ENCODE measurements at regions not wholly inside any gene's neighbourhood (a gene's known extent, or its start where the extent isn't known, plus 50 kb on each side); places are given as distances from the start of the nearest gene placed in this dataset.

DNA sequence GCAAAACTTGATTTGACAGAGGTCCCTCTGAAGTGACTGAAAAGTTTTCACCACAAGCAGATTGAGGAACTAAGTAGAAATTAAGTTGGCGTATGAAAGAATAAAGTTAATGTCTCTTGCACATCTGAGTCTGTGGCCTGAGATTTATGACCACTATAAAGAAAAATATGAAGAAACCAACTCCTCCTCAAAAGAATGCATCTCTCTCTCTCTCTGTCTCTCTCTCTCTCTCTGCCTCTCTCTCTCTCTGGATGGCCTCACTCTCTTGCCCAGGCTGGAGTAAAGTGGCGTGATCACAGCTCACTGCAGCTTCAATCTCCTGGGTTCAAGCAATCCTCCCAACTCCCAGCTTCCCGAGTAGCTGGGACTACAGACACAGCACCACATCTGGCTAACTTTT lies 55.2 kb downstream of the RPL22L1 start:
- no peaks in the 10 kb centered on the region for H3K9me3 Mint-ChIP-seq (ENCODE audit: unreplicated experiment)
- H3K4me3 Mint-ChIP-seq (ENCODE audit: unreplicated experiment) = no peak overlapping the region
- H2AFZ ChIP-seq (ENCODE audit: low read depth, low read length) = no peak overlapping the region
- no peak overlapping the region for H3K9ac ChIP-seq (ENCODE audit: low read length)
- FAIRE-seq (no peak), DNase-seq (ENCODE audit: low read depth) (no peak)
- peaks cover 36% of the 10 kb centered on the region for H3K27me3 Mint-ChIP-seq (ENCODE audit: low read depth, unreplicated experiment)
- H3K4me3 ChIP-seq (ENCODE audit: insufficient read depth, low read depth, low read length) = no peak overlapping the region
- no peaks in the 10 kb centered on the region for H3K36me3 ChIP-seq (ENCODE audit: insufficient read depth, low read length)
- H3K27ac Mint-ChIP-seq (ENCODE audit: unreplicated experiment) = no peak overlapping the region
- H3K4me1 Mint-ChIP-seq (ENCODE audit: low read depth, unreplicated experiment) = peaks cover 12% of the 10 kb centered on the region
- no peak overlapping the region for H3K27ac ChIP-seq (ENCODE audit: low read depth, low read length)
- peaks cover 13% of the 10 kb centered on the region for H3K4me1 ChIP-seq (ENCODE audit: insufficient read depth, low read length)
- no peaks in the 10 kb centered on the region for H3K27me3 ChIP-seq (ENCODE audit: insufficient read depth, low read length)
- H3K4me2 ChIP-seq (ENCODE audit: low read length) = no peak overlapping the region
- no peaks in the 10 kb centered on the region for H3K9me3 ChIP-seq (ENCODE audit: insufficient read depth, low read depth, low read length)
- H3K79me2 ChIP-seq (ENCODE audit: insufficient read depth, low read length) = no peaks in the 10 kb centered on the region
- no peaks in the 10 kb centered on the region for H4K20me1 ChIP-seq (ENCODE audit: insufficient read depth, low read length)
- no peak for TF ChIP-seq EZH2 (IDR thresholded peaks at IDR 0.05; ENCODE audit: insufficient read depth, low read length)
- no peak for TF ChIP-seq CTCF (IDR thresholded peaks at IDR 0.05; ENCODE audit: insufficient read depth, low read depth, low read length)
- no peaks in the 10 kb centered on the region for H3K36me3 Mint-ChIP-seq (ENCODE audit: low read depth, unreplicated experiment)

GRCh38 chr3:170813266-170813665 lies 56.7 kb downstream of the RPL22L1 start:
- Histone ChIP-seq H4K20me1 (ENCODE audit: insufficient read depth, low read length) (no peaks in the 10 kb centered on the region), H3K79me2 (ENCODE audit: insufficient read depth, low read length) (no peaks in the 10 kb centered on the region), H3K4me2 (ENCODE audit: low read length) (no peak overlapping the region), H3K4me1 (ENCODE audit: insufficient read depth, low read length) (peaks cover 22% of the 10 kb centered on the region), H2AFZ (ENCODE audit: low read depth, low read length) (no peak overlapping the region), H3K27ac (ENCODE audit: low read depth, low read length) (no peak overlapping the region), H3K27me3 (ENCODE audit: insufficient read depth, low read length) (no peaks in the 10 kb centered on the region), H3K9me3 (ENCODE audit: insufficient read depth, low read depth, low read length) (no peaks in the 10 kb centered on the region), H3K4me3 (ENCODE audit: insufficient read depth, low read depth, low read length) (no peak overlapping the region), H3K36me3 (ENCODE audit: insufficient read depth, low read length) (no peaks in the 10 kb centered on the region), H3K9ac (ENCODE audit: low read length) (no peak overlapping the region)
- peaks cover 33% of the 10 kb centered on the region for H3K27me3 Mint-ChIP-seq (ENCODE audit: low read depth, unreplicated experiment)
- FAIRE-seq (no peak), DNase-seq (ENCODE audit: low read depth) (no peak)
- no peaks in the 10 kb centered on the region for H3K36me3 Mint-ChIP-seq (ENCODE audit: low read depth, unreplicated experiment)
- TF ChIP-seq EZH2 (IDR thresholded peaks at IDR 0.05; ENCODE audit: insufficient read depth, low read length) = no peak
- TF ChIP-seq CTCF (IDR thresholded peaks at IDR 0.05; ENCODE audit: insufficient read depth, low read depth, low read length) = no peak
- H3K4me3 Mint-ChIP-seq (ENCODE audit: unreplicated experiment) = no peak overlapping the region
- H3K27ac Mint-ChIP-seq (ENCODE audit: unreplicated experiment) = no peak overlapping the region
- no peaks in the 10 kb centered on the region for H3K9me3 Mint-ChIP-seq (ENCODE audit: unreplicated experiment)
- H3K4me1 Mint-ChIP-seq (ENCODE audit: low read depth, unreplicated experiment) = peaks cover 15% of the 10 kb centered on the region

DNA sequence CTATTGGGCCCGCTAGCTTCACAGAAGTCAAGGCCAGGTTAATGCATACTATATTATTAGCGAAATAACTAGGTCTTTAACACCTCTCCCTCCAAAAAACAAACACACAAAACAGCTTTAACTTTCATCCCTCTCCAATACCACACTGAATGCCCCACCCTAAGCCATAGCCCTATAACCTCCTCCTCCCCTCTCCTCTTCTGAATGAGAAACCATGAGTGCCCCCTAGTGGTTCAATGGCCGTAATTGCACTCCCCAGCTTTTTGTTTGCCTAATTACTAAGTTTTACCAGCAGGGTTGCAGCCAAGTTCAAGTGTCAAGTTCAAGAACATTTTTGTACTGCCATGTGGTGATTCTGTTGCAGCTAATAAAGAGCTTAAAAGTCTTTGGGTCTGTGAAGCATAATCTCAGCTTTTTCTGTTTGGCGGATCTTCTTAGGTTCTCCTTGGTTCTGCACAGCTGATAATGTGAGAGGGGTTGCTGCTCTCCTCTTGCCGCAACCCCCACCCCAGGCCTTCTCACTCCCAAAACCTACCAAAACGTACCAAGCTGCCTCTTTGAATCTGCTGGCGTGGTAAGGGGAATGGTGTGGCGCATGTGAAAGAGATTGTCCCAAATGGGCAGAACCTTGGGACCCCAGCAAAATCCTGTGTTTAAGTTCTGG lies 57.9 kb downstream of the RPL22L1 start:
- Mint-ChIP-seq H3K4me3 (ENCODE audit: unreplicated experiment) (no peak overlapping the region), H3K9me3 (ENCODE audit: unreplicated experiment) (no peaks in the 10 kb centered on the region), H3K27me3 (ENCODE audit: low read depth, unreplicated experiment) (peaks cover 30% of the 10 kb centered on the region), H3K27ac (ENCODE audit: unreplicated experiment) (no peak overlapping the region), H3K4me1 (ENCODE audit: low read depth, unreplicated experiment) (peaks cover 15% of the 10 kb centered on the region), H3K36me3 (ENCODE audit: low read depth, unreplicated experiment) (no peaks in the 10 kb centered on the region)
- no peak overlapping the region for H3K27ac ChIP-seq (ENCODE audit: low read depth, low read length)
- H3K79me2 ChIP-seq (ENCODE audit: insufficient read depth, low read length) = no peaks in the 10 kb centered on the region
- H3K9ac ChIP-seq (ENCODE audit: low read length) = no peak overlapping the region
- H3K4me1 ChIP-seq (ENCODE audit: insufficient read depth, low read length) = peaks cover 22% of the 10 kb centered on the region
- peak overlapping the region; percentile 11 for H3K4me2 ChIP-seq (ENCODE audit: low read length)
- H4K20me1 ChIP-seq (ENCODE audit: insufficient read depth, low read length) = no peaks in the 10 kb centered on the region
- H3K36me3 ChIP-seq (ENCODE audit: insufficient read depth, low read length) = no peaks in the 10 kb centered on the region
- peak; percentile 100 for TF ChIP-seq CTCF (IDR thresholded peaks at IDR 0.05; ENCODE audit: insufficient read depth, low read depth, low read length)
- no peak for TF ChIP-seq EZH2 (IDR thresholded peaks at IDR 0.05; ENCODE audit: insufficient read depth, low read length)
- H2AFZ ChIP-seq (ENCODE audit: low read depth, low read length) = no peak overlapping the region
- no peaks in the 10 kb centered on the region for H3K9me3 ChIP-seq (ENCODE audit: insufficient read depth, low read depth, low read length)
- H3K27me3 ChIP-seq (ENCODE audit: insufficient read depth, low read length) = no peaks in the 10 kb centered on the region
- FAIRE-seq = no peak
- peak; percentile 52 for DNase-seq (ENCODE audit: low read depth)
- H3K4me3 ChIP-seq (ENCODE audit: insufficient read depth, low read depth, low read length) = no peak overlapping the region
